GM19240 (cell line): ENCODE measurements at regions not wholly inside any gene's neighbourhood (a gene's known extent, or its start where the extent isn't known, plus 50 kb on each side); places are given as distances from the start of the nearest gene placed in this dataset.

Source experiments
- DNase-seq: peaks from one replicate; pipeline ENCODE4 v3.0.0; 2011; ENCODE audit warnings: low spot score; ENCODE audit not compliant: insufficient read length

GRCh38 chr7:93015779-93016481 lies 101.8 kb downstream of the SAMD9 start:
- DNase-seq: no peak

GRCh38 chr7:93015101-93015778 lies 102.5 kb downstream of the SAMD9 start:
- DNase-seq: no peak

- DNase-seq: no peak
Measured at GRCh38 chr7:93014410-93014809, 103.4 kb downstream of the SAMD9 start.

GRCh38 chr7:93013446-93014061 lies 104.2 kb downstream of the SAMD9 start:
- DNase-seq: no peak

- no peak for DNase-seq
Measured at GRCh38 chr7:93011351-93012294, 106.2 kb downstream of the SAMD9 start.

- no peak for DNase-seq
Measured at GRCh38 chr7:93008833-93009232, 108.9 kb downstream of the SAMD9 start.

GRCh38 chr7:93006480-93007095 lies 111.2 kb downstream of the SAMD9 start:
- DNase-seq: no peak

- DNase-seq: no peak
Measured at GRCh38 chr7:93004906-93005305, 112.9 kb downstream of the SAMD9 start.

GRCh38 chr7:92997719-92998118 lies 120.1 kb downstream of the SAMD9 start:
- no peak for DNase-seq

GRCh38 chr7:92997152-92997551 lies 120.6 kb downstream of the SAMD9 start:
- DNase-seq: no peak

GRCh38 chr7:92994901-92995300 lies 122.9 kb downstream of the SAMD9 start:
- DNase-seq: no peak

GRCh38 chr7:92992932-92993331 lies 124.8 kb downstream of the SAMD9 start:
- DNase-seq: no peak

- no peak for DNase-seq
Measured at GRCh38 chr7:92992483-92992882, 125.3 kb downstream of the SAMD9 start.

GRCh38 chr7:92991190-92991589 lies 126.6 kb downstream of the SAMD9 start:
- no peak for DNase-seq

GRCh38 chr7:92988941-92989545 lies 128.7 kb downstream of the SAMD9 start:
- no peak for DNase-seq

- no peak for DNase-seq
Measured at GRCh38 chr7:92988051-92988450, 129.7 kb downstream of the SAMD9 start.

GRCh38 chr7:92987538-92987937 lies 130.2 kb downstream of the SAMD9 start:
- DNase-seq: no peak

GRCh38 chr7:92987095-92987494 lies 130.7 kb downstream of the SAMD9 start:
- no peak for DNase-seq

GRCh38 chr7:92982928-92983327 lies 134.9 kb downstream of the SAMD9 start:
- no peak for DNase-seq

- no peak for DNase-seq
Measured at GRCh38 chr7:92976931-92977330, 140.6 kb upstream of the CDK6 start.

GRCh38 chr7:92973974-92974373 lies 137.6 kb upstream of the CDK6 start:
- DNase-seq: no peak
